NCI-H2107 treated with DMSO at 0.1 percent for 48 hours (cell line): ENCODE measurements at regions not wholly inside any gene's neighbourhood (a gene's known extent, or its start where the extent isn't known, plus 50 kb on each side); places are given as distances from the start of the nearest gene placed in this dataset.
"Not testable (repeated sequence)": the region's sequence is repeated elsewhere in the genome, so short reads cannot be mapped to it uniquely, and the experiment has no call there.

Experiments
- DNase-seq: peaks from one replicate; lab custom pipeline; 2025; ENCODE audit not compliant: unreplicated experiment; lab: John Stamatoyannopoulos, UW

DNA sequence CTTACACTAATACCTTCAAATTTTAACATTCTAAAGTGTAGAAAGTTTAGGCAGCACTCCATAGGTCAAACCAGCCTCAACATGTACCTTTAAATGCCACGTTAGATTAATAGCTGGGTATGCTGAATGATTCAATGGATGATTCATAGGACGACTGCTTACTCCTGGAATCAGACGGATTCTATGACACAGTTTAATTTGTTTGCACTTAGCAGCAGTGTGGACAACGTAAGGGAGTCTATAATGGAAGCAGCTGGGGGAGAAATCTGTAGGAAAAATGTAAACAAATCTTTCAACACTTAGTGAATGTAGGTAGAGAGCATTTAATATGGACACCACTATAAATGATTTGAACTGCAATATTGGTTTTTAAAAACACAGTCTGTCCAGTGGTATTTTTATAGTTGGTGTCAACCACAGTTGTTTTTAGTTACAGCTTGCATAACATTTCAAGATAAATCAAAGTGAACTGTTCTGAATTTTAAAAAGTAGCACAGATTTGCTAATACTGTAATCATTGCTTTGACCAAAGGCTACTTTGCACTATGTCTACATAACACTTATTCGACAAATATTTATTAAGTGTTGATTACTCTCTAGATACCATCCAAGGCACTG, 701.5 kb upstream of the MEF2C start:
- DNase-seq: no peak

DNA sequence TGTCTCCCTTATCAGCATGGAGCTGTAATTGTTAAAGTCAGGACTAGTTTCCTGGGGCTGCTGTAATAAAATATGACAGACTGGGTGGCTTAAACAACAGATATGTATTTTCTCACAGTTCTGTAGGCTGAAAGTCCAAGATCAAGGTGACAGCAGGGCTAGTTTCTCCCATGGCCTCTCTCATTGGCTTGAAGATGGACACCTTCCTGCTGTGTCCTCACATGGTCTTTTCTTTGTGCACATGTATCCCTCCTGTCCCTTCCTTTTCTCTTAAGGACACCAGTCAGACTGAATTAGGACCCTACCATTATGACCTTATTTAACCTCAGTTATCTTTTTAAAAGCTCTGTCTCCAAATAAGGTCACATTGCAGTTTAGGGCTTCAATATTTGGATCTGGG, 700.5 kb upstream of the MEF2C start:
- DNase-seq: no peak

DNA sequence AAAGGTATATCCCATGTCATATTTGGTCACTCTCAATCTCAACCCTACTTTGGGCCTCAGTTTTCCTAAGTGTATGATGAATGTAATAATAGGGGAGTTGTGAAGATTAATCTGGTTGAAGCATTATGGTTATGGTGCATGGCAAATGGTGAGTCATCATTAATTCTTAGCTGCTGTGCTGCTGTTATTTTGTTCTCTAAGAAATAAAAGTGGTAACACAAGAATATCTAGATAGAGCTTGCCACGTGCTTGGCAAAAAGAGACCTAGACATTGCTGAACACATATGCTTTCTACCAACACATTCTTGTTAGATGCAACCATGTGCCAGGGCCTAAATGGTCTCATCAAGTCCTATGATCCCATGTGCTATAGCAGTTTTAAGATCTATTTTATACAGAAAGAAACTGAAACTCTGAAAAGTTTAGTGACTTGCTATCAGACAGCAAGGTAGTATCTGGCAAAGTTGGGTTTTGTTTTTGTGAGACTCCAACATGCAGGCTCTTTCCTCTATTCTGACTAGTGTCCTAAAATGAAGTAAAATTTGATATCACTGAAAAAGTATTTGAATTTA, 699.9 kb upstream of the MEF2C start:
- no peak for DNase-seq

DNA sequence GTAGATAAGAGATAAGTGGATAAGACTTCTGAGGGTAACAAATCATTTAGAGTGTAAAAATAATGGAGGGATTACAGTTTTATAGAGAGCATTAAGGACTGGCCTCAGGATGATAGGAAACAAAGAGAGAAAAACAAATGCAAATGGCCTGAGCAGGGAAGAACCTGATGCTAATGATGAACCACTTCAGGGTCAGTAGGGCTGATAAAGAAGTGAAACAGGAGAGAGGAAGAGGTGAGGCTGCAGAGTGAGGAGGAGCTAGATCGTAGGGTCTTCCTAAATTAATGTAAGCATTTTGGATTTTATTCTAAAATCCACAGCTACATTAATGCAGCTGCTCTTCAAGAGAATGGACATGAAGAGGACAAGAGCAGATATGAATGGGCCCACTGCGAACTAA, 698.0 kb upstream of the MEF2C start:
- DNase-seq: no peak

DNA sequence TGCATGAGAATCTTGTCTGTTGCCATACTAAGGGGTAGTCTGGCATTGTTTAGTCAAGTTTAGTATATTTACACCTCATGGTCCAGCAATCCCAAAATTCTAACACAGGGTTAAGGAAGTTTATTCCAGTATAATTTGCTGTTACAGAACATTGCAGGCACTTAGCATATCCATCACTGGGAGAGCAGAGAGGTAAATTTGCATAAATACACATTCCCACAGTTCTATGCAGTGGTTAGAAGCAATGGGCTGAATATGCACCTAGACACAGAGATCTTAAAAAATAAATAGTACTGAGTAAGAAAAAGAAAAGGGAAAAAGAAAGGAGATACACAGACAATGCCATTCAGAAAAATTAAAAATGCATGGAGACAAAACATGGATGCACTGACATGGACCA, 692.3 kb upstream of the MEF2C start:
- DNase-seq: no peak

DNA sequence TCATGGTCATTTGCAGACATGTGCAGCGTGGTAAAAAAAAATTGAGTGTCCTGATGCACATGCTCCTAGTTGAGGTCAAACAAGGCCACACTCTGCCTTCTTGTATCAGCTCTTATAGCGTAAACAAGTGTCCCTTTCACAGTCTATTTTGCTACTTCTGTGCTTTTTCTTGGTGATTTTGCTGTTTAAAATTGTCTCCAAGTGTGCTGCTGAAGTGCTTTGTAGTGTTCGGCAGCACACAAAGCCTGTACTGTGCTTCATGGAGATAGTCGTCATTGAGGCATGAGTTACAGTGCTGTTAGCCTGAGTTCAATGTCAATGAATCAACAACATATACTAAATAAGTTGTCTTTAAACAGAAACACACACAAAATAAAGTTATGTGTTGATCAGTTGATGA, 690.4 kb upstream of the MEF2C start:
- DNase-seq: no peak

DNA sequence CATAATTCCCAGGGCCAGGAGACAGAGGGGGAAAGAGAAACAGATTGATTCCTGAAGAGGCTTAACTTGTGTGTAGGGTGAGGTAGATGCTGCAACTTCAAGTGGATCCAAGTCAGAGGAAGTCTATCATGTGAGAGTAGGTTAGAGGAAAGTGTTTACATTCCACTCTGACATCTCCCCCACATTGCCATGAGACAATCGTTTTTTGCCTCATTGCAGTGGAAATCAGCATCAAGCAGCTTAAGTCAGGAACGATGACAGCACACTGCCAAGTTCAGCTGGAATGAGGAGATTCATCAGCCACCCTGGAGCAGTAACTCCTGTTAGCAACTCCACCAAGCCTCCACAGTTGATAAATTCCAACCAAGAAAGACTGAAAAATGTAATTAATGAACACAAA, 689.7 kb upstream of the MEF2C start:
- no peak for DNase-seq

DNA sequence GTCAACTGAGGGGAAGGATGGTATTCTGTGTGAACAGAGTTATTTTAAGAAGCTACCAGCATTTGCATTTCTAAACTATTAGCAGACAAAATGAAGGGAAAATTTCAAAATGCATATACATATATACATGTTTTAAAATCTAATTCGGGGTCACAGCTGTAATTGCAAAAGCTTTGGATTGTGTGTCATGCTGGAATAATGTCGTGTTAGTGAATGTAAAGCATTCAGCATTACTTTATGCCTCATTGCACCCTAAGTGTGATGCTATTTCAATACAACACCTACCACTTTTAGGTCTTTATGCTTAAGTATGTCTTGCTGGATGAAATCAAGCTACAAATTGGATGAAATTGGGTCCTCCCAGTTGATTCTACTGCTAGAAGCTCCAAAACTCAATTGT, 687.6 kb upstream of the MEF2C start:
- DNase-seq: no peak

DNA sequence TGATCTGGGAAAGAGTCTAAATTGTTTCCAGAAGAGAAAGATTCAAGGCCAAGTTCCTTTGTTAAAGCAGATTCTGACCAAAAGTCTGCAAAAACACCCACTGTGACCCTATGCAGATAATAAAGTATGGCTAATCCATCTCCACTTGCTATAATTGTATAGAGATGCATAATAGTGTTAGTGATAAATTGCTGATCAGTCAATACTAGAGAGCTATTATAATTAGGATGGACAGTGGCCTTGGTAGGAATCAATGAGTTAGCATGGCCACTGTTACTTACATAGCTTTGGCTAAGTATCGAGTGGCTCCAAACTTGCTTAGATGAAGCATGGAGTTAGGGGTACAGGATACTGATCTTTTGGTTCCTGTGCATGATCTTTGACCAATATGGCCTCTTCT, 683.4 kb upstream of the MEF2C start:
- DNase-seq: no peak

DNA sequence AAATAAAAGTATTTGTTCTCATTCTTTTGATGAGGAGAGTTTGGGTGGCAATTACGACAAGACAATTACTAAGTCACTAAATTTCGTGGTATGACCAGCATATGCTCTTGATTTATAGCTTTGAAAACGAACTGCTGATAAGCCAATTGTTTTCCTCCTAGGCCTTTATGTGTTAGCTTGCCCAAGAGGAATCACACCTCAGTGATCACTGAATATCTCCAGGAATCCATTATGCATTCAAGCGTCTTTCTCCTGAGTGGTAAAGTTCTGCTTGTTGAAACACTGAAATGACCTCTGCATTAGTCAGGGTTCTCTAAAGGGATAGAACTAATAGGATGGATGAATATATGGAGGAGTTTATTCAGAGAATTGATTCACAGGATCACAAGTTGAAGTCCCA, 677.7 kb upstream of the MEF2C start:
- DNase-seq: no peak

DNA sequence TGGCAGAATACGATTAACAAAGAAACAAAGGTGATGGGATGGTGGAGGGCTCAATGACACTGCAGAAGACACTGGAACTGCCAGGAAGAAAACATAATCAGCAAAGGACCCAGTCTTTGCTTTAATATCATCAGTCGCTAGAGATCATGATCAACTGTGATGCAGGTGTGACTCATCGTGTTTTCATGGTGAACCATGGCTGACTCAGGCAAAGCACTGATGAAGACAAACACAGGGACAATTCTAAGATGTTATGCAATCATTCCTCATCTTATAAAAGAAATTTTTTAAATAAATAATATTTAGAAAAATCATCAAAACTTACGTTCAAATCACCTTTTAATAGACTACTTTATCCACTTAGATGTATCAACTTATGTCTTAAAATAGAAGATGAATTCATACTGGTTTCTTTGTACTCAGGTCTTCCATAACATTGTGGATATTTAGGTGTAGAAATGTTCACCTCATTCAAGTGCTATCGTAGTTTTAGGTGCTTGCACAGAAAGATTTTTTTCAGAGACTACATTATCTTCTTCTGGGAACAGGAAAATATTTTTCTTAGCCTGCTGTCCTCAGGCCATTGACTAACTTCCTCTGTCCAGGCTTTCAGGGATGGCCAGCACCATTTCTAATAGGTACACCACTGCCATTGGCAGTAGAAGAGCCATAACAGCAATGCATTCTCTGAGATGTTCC, 673.4 kb upstream of the MEF2C start:
- no peak for DNase-seq

DNA sequence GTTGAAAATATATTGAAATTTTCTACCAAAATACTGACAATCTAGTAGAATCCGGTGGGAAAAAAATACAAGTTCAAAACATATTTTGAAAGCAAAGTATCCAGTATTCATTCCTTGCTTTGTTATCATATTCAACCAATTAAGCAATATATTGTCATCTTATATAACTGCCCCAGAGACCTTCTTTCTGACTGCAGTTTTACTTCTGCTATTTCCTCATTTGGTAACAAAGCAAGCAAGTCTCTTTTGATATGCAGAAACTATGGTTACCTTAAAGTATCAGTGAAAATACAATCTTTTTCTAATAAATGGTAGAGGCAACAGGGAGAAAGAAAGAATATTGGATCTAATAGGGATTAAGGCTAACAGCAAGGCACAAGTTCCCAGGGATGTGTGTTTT, 663.7 kb upstream of the MEF2C start:
- no peak for DNase-seq

DNA sequence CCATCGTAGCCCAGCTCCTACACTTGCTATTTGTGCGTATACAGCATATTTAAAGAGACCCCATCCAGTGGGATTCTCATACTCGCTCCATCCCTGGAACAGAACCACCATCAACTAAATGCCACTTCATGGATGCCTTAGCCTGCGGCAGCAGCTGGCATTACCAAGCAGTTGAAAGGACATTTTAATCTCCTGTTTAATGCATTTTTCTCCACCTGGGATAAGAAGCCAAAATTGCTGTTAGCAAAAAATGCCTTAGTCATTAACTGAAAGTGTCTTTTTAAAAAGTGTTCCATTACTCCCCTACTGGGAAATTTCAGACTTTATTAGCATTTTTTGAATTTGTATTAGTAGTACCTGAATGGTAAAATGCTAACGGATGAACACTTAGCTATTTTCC, 662.6 kb upstream of the MEF2C start:
- no peak for DNase-seq

DNA sequence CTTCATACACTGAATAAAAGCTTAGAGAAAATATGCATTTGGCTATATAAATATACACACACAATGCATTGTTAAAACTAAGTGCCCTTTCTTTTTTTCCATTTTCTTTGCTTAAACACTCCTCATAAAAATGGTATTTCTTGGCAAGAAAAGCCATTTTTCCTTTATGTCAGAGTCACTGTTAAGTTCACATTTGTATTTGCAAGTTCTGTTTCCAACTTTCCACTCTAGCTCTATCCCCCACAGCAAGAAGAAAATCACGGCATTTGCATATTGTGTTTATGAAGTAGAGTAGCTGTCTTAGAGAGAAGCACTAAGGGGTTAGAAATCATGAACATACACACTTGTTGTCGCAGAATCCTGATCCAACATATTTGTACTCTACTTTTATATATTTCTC, 662.1 kb upstream of the MEF2C start:
- no peak for DNase-seq

DNA sequence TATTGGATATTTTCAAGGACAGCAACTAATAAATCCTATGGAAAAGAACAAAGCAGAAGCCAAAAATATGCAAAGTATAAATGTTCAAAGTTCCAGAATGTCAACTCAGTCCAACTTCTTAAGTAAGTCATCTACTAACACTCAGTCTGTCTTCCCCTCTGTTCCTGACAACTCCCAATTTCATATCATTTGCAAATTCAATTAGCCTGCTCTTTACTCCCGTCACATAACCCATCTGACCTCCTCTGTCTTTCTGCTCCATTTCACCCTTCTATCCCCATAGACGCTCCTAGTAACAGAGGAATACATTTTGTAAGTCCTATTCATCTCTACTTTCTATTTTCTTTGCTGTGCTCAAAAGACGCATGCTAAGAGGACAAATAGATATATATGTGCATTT, 659.8 kb upstream of the MEF2C start:
- DNase-seq: no peak

DNA sequence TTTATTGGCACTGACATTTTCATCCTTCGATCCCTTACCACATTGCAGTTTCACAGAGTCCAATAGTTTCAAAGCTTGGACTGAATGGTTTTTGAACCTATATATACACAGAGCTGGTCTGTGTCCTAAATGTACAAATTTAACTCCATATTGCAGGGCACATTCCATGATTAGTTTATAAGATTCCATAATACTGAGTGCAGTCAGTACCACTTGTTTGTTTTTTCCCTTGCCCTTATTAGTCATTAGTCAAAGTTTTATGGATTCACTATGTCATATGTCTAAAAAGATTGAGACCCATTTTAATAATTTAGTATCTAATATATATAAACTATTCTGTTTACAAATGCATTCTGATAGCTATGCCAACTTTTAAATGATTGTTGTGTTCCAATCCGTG, 654.8 kb upstream of the MEF2C start:
- DNase-seq: no peak

DNA sequence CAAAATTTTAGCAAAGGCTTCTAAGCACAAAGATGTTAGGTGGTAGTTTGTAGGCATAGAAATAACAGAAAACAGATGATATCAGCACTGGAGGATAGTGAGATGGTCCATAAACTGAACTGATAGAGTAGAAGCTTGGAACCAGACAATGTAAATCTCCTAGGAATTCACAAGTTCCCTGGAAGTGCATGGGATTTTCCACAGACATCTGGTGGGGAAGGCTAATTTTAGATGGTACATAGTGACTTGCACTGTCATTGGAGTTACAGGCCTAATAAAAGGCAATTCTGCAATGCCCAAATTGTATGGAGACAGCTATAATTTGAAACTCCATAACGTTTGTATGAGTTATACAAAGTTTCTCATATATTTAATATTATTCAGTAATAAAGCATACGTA, 653.0 kb upstream of the MEF2C start:
- DNase-seq: no peak

DNA sequence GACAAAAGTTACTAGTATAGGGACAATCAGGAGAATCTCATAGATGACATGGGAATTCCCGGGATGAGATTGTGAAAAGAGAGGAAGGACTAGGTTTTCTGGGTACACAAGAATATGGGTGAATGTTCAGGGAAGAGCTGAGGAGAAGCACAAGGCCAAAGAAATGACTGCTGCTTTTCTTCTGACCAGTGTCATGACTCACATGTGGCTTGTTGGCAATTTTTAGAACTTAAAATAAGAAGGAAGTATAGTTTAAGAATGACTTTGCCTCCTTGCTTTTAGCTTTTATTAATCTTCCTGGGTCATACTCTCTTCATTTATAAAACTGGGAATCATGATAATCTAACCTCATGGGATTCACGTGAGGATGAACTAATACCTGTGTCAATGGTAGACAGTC, 652.4 kb upstream of the MEF2C start:
- DNase-seq: no peak

DNA sequence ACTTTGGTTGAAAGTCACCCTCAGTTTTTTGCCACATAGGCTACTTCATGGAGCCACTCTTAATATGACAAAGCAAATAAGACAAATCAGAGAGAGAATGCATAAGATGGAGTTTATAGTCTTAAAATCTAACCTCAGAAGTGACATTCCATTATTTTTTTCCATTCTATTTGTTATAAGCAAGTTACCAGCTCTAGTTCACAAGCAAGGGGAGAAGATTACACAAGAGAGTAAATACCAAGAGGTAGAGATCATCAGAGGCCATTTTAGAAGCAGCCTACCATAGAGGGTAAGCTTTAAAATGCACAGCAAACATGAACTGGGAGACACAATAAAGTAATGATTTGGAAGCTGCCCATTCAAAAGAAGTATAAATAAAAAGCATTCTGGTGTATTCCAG, 651.3 kb upstream of the MEF2C start:
- no peak for DNase-seq

DNA sequence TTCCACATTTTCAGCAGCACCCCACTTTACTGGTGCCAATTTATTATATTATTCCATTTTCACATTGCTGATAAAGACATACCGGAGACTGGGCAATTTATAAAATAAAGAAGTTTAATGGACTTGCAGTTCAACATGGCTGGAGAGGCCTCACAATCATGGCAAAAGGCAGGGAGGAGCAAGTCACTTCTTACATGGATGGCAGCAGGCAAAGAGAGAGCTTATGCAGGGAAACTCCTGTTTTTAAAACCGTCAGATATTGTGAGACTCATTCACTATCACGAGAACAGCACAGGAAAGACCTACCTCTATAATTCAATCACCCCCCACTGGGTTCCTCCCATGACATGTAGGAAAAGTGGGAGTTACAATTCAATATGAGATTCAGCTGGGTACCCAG, 641.8 kb upstream of the MEF2C start:
- no peak for DNase-seq

DNA sequence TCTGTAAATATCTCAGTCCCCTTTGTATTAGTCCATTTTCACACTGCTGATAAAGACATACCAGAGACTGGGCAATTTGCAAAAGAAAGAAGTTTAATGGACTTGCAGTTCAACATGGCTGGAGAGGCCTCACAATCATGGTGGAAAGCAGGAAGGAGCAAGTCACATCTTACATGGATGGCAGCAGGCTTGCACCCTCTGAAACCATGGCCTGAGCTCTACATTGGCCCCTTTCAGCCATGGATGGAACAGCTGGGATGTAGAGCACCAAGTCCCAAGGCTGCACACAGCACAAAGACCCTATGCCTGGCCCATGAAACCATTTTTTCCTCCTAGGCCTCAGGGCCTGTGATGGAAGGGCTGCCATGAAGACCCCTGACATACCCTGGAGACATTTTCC, 640.9 kb upstream of the MEF2C start:
- not testable (repeated sequence) for DNase-seq

DNA sequence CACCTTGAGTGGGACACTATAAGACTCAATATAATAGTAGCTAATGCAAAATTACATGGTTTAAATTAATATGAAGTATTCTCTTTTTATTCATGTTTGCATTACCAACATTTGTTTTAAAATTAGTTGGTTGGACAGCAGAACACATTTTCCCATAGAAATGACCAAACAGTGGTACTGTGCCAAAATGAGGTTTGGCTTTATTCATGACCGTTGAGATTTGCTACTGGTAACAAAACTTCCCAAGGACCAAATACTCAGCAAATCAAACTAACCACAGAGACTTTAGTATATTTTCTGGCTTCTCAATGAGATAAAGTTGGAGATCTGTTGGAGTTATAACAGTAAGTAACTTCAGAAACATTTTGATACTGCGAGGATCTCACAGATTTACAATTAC, 637.8 kb upstream of the MEF2C start:
- no peak for DNase-seq
